ENCODE measurements at regions not wholly inside any gene's neighbourhood (a gene's known extent, or its start where the extent isn't known, plus 50 kb on each side); places are given as distances from the start of the nearest gene placed in this dataset.

- Histone ChIP-seq H3K36me3 (ENCODE audit: insufficient read depth, low read length) (no peaks in the 10 kb centered on the region), H3K4me3 (ENCODE audit: low read depth, low read length, poor library complexity, severe bottlenecking) (no peak overlapping the region), H3K9me3 (ENCODE audit: low read length) (no peaks in the 10 kb centered on the region), H3K79me2 (ENCODE audit: insufficient read depth, low read depth, low read length) (no peaks in the 10 kb centered on the region), H3K4me2 (ENCODE audit: low read length) (no peak overlapping the region), H2AFZ (ENCODE audit: low read length) (no peak overlapping the region), H3K9me2 (ENCODE audit: insufficient read depth, low read length) (no peaks in the 10 kb centered on the region), H3K4me1 (ENCODE audit: insufficient read depth, low read length, poor library complexity, severe bottlenecking) (no peaks in the 10 kb centered on the region), H4K20me1 (ENCODE audit: insufficient read depth, low read length) (no peaks in the 10 kb centered on the region), H3K27ac (ENCODE audit: low read depth, low read length, poor library complexity, severe bottlenecking) (no peak overlapping the region)
- BruUV-seq (replicated peaks), result no TSS peak
- ChIA-PET POLR2A (interaction anchor here (0.7 kb wide), 1 partner anchor 11 kb away, joined by 5 read pairs; no protein-coding TSS in a partner anchor), CTCF (ENCODE audit: unreplicated experiment) (no interaction called here)
- intact Hi-C loops (cut with micrococcal nuclease; ENCODE audit: unreplicated experiment), result no loop called here
- no peak for TF ChIP-seq EZH2phosphoT487 (IDR thresholded peaks at IDR 0.05; ENCODE audit: borderline replicate concordance, low read depth, low read length)
- no peak for TF ChIP-seq CTCF (conservative IDR thresholded peaks at IDR 0.05; ENCODE audit: low read length)
- no peak for DNase-seq (ENCODE audit: low spot score)
These were observed 214.3 kb upstream of the SEMA6A start for GRCh38 chr5:116788851-116789403.

GRCh38 chr5:116787570-116787969 lies 212.9 kb upstream of the SEMA6A start:
- Histone ChIP-seq H3K27ac (ENCODE audit: low read depth, low read length, poor library complexity, severe bottlenecking) (no peak overlapping the region), H3K79me2 (ENCODE audit: insufficient read depth, low read depth, low read length) (no peaks in the 10 kb centered on the region), H4K20me1 (ENCODE audit: insufficient read depth, low read length) (no peaks in the 10 kb centered on the region), H3K36me3 (ENCODE audit: insufficient read depth, low read length) (no peaks in the 10 kb centered on the region), H2AFZ (ENCODE audit: low read length) (no peak overlapping the region), H3K4me3 (ENCODE audit: low read depth, low read length, poor library complexity, severe bottlenecking) (no peak overlapping the region), H3K4me2 (ENCODE audit: low read length) (no peak overlapping the region), H3K9me3 (ENCODE audit: low read length) (no peaks in the 10 kb centered on the region), H3K4me1 (ENCODE audit: insufficient read depth, low read length, poor library complexity, severe bottlenecking) (no peaks in the 10 kb centered on the region), H3K9me2 (ENCODE audit: insufficient read depth, low read length) (no peaks in the 10 kb centered on the region)
- BruUV-seq (replicated peaks), result no TSS peak
- no peak for DNase-seq (ENCODE audit: low spot score)
- intact Hi-C loops (cut with micrococcal nuclease; ENCODE audit: unreplicated experiment), result no loop called here
- ChIA-PET POLR2A (interaction anchor here (0.8 kb wide), 1 partner anchor 44 kb away, joined by 5 read pairs; no protein-coding TSS in a partner anchor), CTCF (ENCODE audit: unreplicated experiment) (no interaction called here)
- no peak for TF ChIP-seq EZH2phosphoT487 (IDR thresholded peaks at IDR 0.05; ENCODE audit: borderline replicate concordance, low read depth, low read length)
- no peak for TF ChIP-seq CTCF (conservative IDR thresholded peaks at IDR 0.05; ENCODE audit: low read length)

GRCh38 chr5:116785106-116785505 lies 210.5 kb upstream of the SEMA6A start:
- POLR2A ChIA-PET, result interaction anchor here (0.5 to 0.7 kb wide), 3 partner anchors 211 to 1625 kb away, joined by 3 read pairs; no protein-coding TSS in a partner anchor
- no peak for TF ChIP-seq EZH2phosphoT487 (IDR thresholded peaks at IDR 0.05; ENCODE audit: borderline replicate concordance, low read depth, low read length)
- no peak for TF ChIP-seq CTCF (conservative IDR thresholded peaks at IDR 0.05; ENCODE audit: low read length)
- CTCF ChIA-PET (ENCODE audit: unreplicated experiment), result no interaction called here

More at GRCh38 chr5:116785106-116785505, 210.5 kb upstream of the SEMA6A start:
- Histone ChIP-seq H3K4me2 (ENCODE audit: low read length) (no peak overlapping the region), H3K4me3 (ENCODE audit: low read depth, low read length, poor library complexity, severe bottlenecking) (no peak overlapping the region), H3K9me2 (ENCODE audit: insufficient read depth, low read length) (no peaks in the 10 kb centered on the region), H3K4me1 (ENCODE audit: insufficient read depth, low read length, poor library complexity, severe bottlenecking) (no peaks in the 10 kb centered on the region), H4K20me1 (ENCODE audit: insufficient read depth, low read length) (no peaks in the 10 kb centered on the region), H3K79me2 (ENCODE audit: insufficient read depth, low read depth, low read length) (no peaks in the 10 kb centered on the region), H2AFZ (ENCODE audit: low read length) (no peak overlapping the region), H3K36me3 (ENCODE audit: insufficient read depth, low read length) (no peaks in the 10 kb centered on the region), H3K9me3 (ENCODE audit: low read length) (no peaks in the 10 kb centered on the region), H3K27ac (ENCODE audit: low read depth, low read length, poor library complexity, severe bottlenecking) (no peak overlapping the region)
- BruUV-seq (replicated peaks), result no TSS peak
- intact Hi-C loops (cut with micrococcal nuclease; ENCODE audit: unreplicated experiment), result no loop called here
- DNase-seq (ENCODE audit: low spot score), result no peak
